Stomach (tissue), 4 donors: ENCODE measurements at regions not wholly inside any gene's neighbourhood (a gene's known extent, or its start where the extent isn't known, plus 50 kb on each side); places are given as distances from the start of the nearest gene placed in this dataset.

Source experiments
- POLR2AphosphoS5 ChIP-seq, 3 donors: sonication (generic); formaldehyde crosslinking; IDR thresholded peaks; one replicate each; pipeline ENCODE4 v1.6.1; 2016; ENCODE audit warnings: antibody characterized with exemption in 3 of 3
- TF ChIP-seq, protein P1 (sequence below), 7 experiments: fragments of 450-650 bp in 4 of 7; fragments of 200-600 bp in 3 of 7; sonication (generic) in 3 of 7; IDR thresholded peaks; one replicate each; pipeline ENCODE4 v1.5.1; 2016 to 2019; ENCODE audit warnings: antibody characterized with exemption in 7 of 7, control low read depth in 2 of 7, mild to moderate bottlenecking in 1 of 7

GRCh38 chr6:113596387-113597230 is 260.5 kb upstream of the MARCKS start:
- TF ChIP-seq, protein P1, sequence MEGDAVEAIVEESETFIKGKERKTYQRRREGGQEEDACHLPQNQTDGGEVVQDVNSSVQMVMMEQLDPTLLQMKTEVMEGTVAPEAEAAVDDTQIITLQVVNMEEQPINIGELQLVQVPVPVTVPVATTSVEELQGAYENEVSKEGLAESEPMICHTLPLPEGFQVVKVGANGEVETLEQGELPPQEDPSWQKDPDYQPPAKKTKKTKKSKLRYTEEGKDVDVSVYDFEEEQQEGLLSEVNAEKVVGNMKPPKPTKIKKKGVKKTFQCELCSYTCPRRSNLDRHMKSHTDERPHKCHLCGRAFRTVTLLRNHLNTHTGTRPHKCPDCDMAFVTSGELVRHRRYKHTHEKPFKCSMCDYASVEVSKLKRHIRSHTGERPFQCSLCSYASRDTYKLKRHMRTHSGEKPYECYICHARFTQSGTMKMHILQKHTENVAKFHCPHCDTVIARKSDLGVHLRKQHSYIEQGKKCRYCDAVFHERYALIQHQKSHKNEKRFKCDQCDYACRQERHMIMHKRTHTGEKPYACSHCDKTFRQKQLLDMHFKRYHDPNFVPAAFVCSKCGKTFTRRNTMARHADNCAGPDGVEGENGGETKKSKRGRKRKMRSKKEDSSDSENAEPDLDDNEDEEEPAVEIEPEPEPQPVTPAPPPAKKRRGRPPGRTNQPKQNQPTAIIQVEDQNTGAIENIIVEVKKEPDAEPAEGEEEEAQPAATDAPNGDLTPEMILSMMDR (IDR thresholded peaks at IDR 0.05) = no peak
- no peak for TF ChIP-seq POLR2AphosphoS5 (IDR thresholded peaks at IDR 0.05)
